ENCODE measurements at regions not wholly inside any gene's neighbourhood (a gene's known extent, or its start where the extent isn't known, plus 50 kb on each side); places are given as distances from the start of the nearest gene placed in this dataset.
"Not testable (repeated sequence)": the region's sequence is repeated elsewhere in the genome, so short reads cannot be mapped to it uniquely, and the experiment has no call there.

DNA sequence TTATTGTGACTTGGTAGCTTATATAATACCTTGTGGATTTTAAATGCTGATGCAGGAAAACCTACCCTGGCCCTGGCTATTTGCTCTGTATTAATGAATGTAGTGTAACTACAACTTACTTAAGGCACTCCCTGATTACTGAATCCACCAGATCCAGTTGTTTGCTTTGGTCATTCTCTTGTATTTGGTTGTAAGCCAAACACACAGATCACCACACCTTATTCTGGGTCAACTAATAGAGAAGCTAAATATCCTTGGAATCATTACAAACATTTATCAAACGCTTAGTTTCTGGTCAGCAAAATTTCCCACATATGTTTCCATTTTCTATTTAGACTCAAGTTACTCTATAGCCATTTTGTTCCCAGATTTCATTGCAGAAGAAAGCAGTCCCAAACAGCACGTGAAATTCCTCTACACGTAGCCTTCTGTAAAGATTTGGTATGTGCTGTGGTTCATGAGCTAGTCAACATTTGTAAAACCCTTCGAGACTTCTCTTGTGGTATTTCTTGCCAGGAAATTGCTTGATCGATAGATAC lies 322.6 kb downstream of the MEX3B start:
- TF ChIP-seq ZFX (IDR thresholded peaks at IDR 0.05) (no peak), CTCF (conservative IDR thresholded peaks at IDR 0.05) (no peak)
- no peak overlapping the region for H3K27ac ChIP-seq

DNA sequence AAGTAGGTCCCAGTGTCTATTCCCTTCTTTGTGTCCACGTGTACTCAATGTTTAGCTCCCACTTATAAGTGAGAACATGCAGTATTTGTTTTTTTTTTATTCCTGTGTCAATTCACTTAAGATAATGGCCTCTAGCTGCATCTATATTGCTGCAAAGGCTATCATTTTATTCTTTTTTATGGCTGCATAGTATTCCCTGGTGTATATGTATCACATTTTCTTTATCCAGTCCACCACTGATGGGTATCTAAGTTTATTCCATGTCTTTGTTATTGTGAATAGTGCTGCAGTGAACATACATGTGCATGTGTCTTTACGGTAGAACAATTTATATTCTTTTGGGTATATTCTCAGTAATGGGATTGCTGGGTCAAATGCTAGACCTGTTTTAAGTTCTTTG lies 329.4 kb downstream of the MEX3B start:
- H3K27ac ChIP-seq: not testable (repeated sequence)

DNA sequence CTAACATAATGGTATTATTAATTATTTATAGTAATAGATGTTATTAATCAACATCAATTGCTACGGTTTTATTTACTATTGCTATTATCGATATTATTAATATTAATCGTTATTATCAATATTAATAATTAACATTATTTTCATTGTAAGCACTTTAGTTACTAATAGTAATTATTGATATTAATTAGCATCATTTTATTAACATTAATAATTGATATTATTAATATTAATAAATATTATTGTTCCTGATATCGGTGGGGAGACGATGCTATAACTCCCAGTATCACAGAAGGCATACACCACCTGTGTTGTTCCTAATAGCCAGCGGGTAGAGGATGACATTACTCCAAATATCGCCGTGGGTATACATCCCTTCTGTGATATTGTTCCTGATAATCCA lies 335.5 kb downstream of the MEX3B start:
- no peak overlapping the region for H3K27ac ChIP-seq
- TF ChIP-seq ZFX (IDR thresholded peaks at IDR 0.05) (no peak), CTCF (conservative IDR thresholded peaks at IDR 0.05) (no peak)

DNA sequence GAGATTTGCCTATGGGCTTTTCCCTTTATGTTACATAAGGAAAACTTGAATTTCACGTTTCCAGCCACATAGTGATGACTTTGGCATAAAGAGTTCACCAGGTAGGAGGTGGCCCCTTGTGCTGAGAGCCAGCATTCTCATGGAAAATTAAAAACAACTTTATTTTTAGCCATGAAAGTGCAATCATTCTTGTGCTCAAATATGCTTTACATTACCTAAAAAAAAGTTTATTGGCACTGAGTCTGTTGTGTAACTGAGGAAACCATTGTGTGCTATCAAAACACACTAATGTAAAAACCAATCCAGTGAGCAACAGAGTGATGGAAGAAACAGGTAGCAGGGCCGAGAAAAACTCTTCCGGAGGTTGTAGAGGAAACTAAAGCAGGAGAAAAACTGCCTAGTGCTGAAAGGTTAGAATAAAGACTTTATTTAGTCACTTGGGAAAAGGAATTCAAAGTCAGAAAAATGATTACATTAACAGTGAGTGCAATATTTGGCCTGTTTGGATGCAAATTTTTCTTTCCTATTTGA lies 332.9 kb upstream of the TMC3 start:
- not testable (repeated sequence) for H3K27ac ChIP-seq

- H3K27ac ChIP-seq: not testable (repeated sequence)
Measured at GRCh38 chr15:81705727-81706126, 331.7 kb upstream of the TMC3 start.

- TF ChIP-seq ZFX (IDR thresholded peaks at IDR 0.05) (no peak), CTCF (conservative IDR thresholded peaks at IDR 0.05) (no peak)
- no peak overlapping the region for H3K27ac ChIP-seq
Measured at GRCh38 chr15:81686021-81686420, 312.0 kb upstream of the TMC3 start.

- no peak overlapping the region for H3K27ac ChIP-seq
- TF ChIP-seq ZFX (IDR thresholded peaks at IDR 0.05) (no peak), CTCF (conservative IDR thresholded peaks at IDR 0.05) (no peak)
Measured at GRCh38 chr15:81685237-81685636, 311.2 kb upstream of the TMC3 start.

GRCh38 chr15:81680829-81681228 lies 306.8 kb upstream of the TMC3 start:
- H3K27ac ChIP-seq: no peak overlapping the region
- no peak for TF ChIP-seq CTCF (conservative IDR thresholded peaks at IDR 0.05)
- no peak for TF ChIP-seq ZFX (IDR thresholded peaks at IDR 0.05)

DNA sequence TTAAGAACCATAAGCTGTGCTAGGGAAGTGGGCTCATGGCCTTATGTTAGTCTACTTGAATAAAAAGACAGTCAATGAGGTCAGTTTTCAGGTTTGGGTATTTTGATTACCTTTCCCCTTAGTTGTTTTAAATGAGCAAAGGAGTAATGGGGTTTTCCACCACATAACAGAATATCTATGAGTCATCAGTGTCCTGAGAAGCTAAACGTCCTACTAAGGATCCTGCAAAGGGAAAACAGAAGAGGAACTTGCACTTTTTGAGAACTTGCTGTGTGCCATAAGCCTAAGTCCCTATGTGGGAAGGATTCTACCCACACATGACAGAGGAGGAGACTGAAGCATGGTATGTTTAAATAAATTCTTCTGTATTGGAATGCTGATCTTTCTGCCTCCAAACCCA lies 292.8 kb upstream of the TMC3 start:
- TF ChIP-seq CTCF (conservative IDR thresholded peaks at IDR 0.05): no peak
- no peak for TF ChIP-seq ZFX (IDR thresholded peaks at IDR 0.05)
- H3K27ac ChIP-seq: no peak overlapping the region

All from C4-2B (cell line).